RCC 7860 (cell line): ENCODE measurements at regions not wholly inside any gene's neighbourhood (a gene's known extent, or its start where the extent isn't known, plus 50 kb on each side); places are given as distances from the start of the nearest gene placed in this dataset.

Experiments used
- DNase-seq: peaks from one replicate; pipeline ENCODE4 v3.0.0-alpha.2; 2015; ENCODE audit warnings: low spot score
- FAIRE-seq: peaks from 2 replicates; lab custom pipeline; 2012; peaks lifted over from hg19 to GRCh38; lab: Jason Lieb, UNC

- FAIRE-seq: no peak
- DNase-seq: no peak
These were observed 163.5 kb upstream of the LMO4 start for GRCh38 chr1:87165177-87165576.

- DNase-seq (no peak), FAIRE-seq (no peak)
These were observed 161.4 kb upstream of the LMO4 start for GRCh38 chr1:87167157-87167789.

GRCh38 chr1:87167848-87168525 lies 160.7 kb upstream of the LMO4 start:
- no peak for FAIRE-seq
- DNase-seq: no peak

GRCh38 chr1:87169263-87169910 lies 159.3 kb upstream of the LMO4 start:
- no peak for FAIRE-seq
- no peak for DNase-seq

- DNase-seq (no peak), FAIRE-seq (no peak)
These were observed 158.5 kb upstream of the LMO4 start for GRCh38 chr1:87170157-87170556.

GRCh38 chr1:87170931-87171598 lies 157.6 kb upstream of the LMO4 start:
- FAIRE-seq (no peak), DNase-seq (no peak)

- DNase-seq: no peak
- FAIRE-seq: no peak
These were observed 155.4 kb upstream of the LMO4 start for GRCh38 chr1:87173231-87173630.

- DNase-seq (no peak), FAIRE-seq (no peak)
These were observed 153.9 kb upstream of the LMO4 start for GRCh38 chr1:87174724-87175245.

- no peak for DNase-seq
- no peak for FAIRE-seq
These were observed 152.6 kb upstream of the LMO4 start for GRCh38 chr1:87176087-87176486.

- FAIRE-seq (no peak), DNase-seq (no peak)
These were observed 152.2 kb upstream of the LMO4 start for GRCh38 chr1:87176514-87176913.

GRCh38 chr1:87178441-87178840 lies 150.2 kb upstream of the LMO4 start:
- FAIRE-seq (no peak), DNase-seq (no peak)

GRCh38 chr1:87179076-87179810 lies 149.4 kb upstream of the LMO4 start:
- FAIRE-seq (no peak), DNase-seq (no peak)

- FAIRE-seq (no peak), DNase-seq (no peak)
These were observed 148.7 kb upstream of the LMO4 start for GRCh38 chr1:87179851-87180519.

- no peak for FAIRE-seq
- no peak for DNase-seq
These were observed 148.0 kb upstream of the LMO4 start for GRCh38 chr1:87180682-87181081.

- no peak for DNase-seq
- no peak for FAIRE-seq
These were observed 146.1 kb upstream of the LMO4 start for GRCh38 chr1:87182611-87183010.

GRCh38 chr1:87185077-87185476 lies 143.6 kb upstream of the LMO4 start:
- no peak for FAIRE-seq
- DNase-seq: no peak

GRCh38 chr1:87186346-87186745 lies 142.3 kb upstream of the LMO4 start:
- DNase-seq (no peak), FAIRE-seq (no peak)

- DNase-seq: no peak
- FAIRE-seq: no peak
These were observed 140.0 kb upstream of the LMO4 start for GRCh38 chr1:87188640-87189039.

- DNase-seq (no peak), FAIRE-seq (no peak)
These were observed 138.3 kb upstream of the LMO4 start for GRCh38 chr1:87190402-87190801.

GRCh38 chr1:87191646-87192045 lies 137.0 kb upstream of the LMO4 start:
- DNase-seq (no peak), FAIRE-seq (no peak)
